Tibial artery (tissue), 4 donors: ENCODE measurements at regions not wholly inside any gene's neighbourhood (a gene's known extent, or its start where the extent isn't known, plus 50 kb on each side); places are given as distances from the start of the nearest gene placed in this dataset.

ENCODE experiments used
- DNase-seq, 2 donors: peaks; one replicate each; pipeline ENCODE4 v3.0.0-alpha.2; 2019
- H3K27ac ChIP-seq, 2 donors: fragments of 200-600 bp; sonication (generic) in 1 of 2; 1 replicate in 1 of 2; 2 replicates in 1 of 2; pipeline ENCODE4 v1.5.1; 2018 to 2019; ENCODE audit warnings: mild to moderate bottlenecking in 1 of 2
- H3K27me3 ChIP-seq, 2 donors: fragments of 200-600 bp; sonication (generic) in 1 of 2; one replicate each; pipeline versions ENCODE4 v1.5.1 to v1.6.0; 2016 to 2019
- H3K36me3 ChIP-seq, 3 donors: fragments of 200-600 bp; sonication (generic) in 2 of 3; one replicate each; pipeline ENCODE4 v1.5.1; 2016 to 2019; ENCODE audit warnings: mild to moderate bottlenecking in 2 of 3
- H3K4me1 ChIP-seq, 4 donors: fragments of 200-600 bp; sonication (generic) in 2 of 4; 1 replicate in 3 of 4; 2 replicates in 1 of 4; pipeline ENCODE4 v1.5.1; 2016 to 2019
- H3K4me3 ChIP-seq, 2 donors: fragments of 200-600 bp; sonication (generic) in 1 of 2; 1 replicate in 1 of 2; 2 replicates in 1 of 2; pipeline ENCODE4 v1.5.1; 2018 to 2019; ENCODE audit warnings: mild to moderate bottlenecking in 2 of 2
- H3K9me3 ChIP-seq, 3 donors: fragments of 200-600 bp; sonication (generic) in 1 of 3; one replicate each; pipeline ENCODE4 v1.5.1; 2016 to 2019
- CTCF ChIP-seq, 2 experiments: fragments of 200-600 bp in 1 of 2; fragments of 450-650 bp in 1 of 2; IDR thresholded peaks; one replicate each; pipeline ENCODE4 v1.5.1; 2017 to 2019; ENCODE audit warnings: antibody characterized with exemption in 2 of 2, mild to moderate bottlenecking in 1 of 2, moderate library complexity in 1 of 2
- intact Hi-C: fragments of 100-400 bp; cut with DNase I; formaldehyde crosslinking; loops from one replicate; pipeline ENCODE4 v1.15.0; 2023; ENCODE audit warnings: low total_unique reads

- DNase-seq = no peak
- intact Hi-C loops = no loop called here
- no peaks in the 10 kb centered on the region for H3K36me3 ChIP-seq
Observed at GRCh38 chr15:101563176-101563796, 73.8 kb upstream of the PCSK6 start.

GRCh38 chr15:101562428-101563059 lies 73.0 kb upstream of the PCSK6 start:
- Histone ChIP-seq H3K9me3 (no peaks in the 10 kb centered on the region), H3K4me1 (no peaks in the 10 kb centered on the region), H3K4me3 (no peak overlapping the region), H3K27me3 (peaks cover 0 to 26% of the 10 kb centered on the region in 2 donors), H3K27ac (no peak overlapping the region), H3K36me3 (no peaks in the 10 kb centered on the region)
- DNase-seq = no peak
- intact Hi-C loops = no loop called here
- TF ChIP-seq CTCF (IDR thresholded peaks at IDR 0.05) = no peak

More at GRCh38 chr15:101563176-101563796, 73.8 kb upstream of the PCSK6 start:
- no peaks in the 10 kb centered on the region for H3K9me3 ChIP-seq
- no peaks in the 10 kb centered on the region for H3K4me1 ChIP-seq
- no peak overlapping the region for H3K4me3 ChIP-seq
- H3K27ac ChIP-seq = no peak overlapping the region
- peaks cover 0 to 26% of the 10 kb centered on the region in 2 donors for H3K27me3 ChIP-seq
- TF ChIP-seq CTCF (IDR thresholded peaks at IDR 0.05) = no peak

GRCh38 chr15:101561584-101561906 lies 72.0 kb upstream of the PCSK6 start:
- no peak for DNase-seq
- no peaks in the 10 kb centered on the region for H3K36me3 ChIP-seq
- peaks cover 0 to 23% of the 10 kb centered on the region in 2 donors for H3K27me3 ChIP-seq
- no peak overlapping the region for H3K27ac ChIP-seq
- intact Hi-C loops = no loop called here
- H3K9me3 ChIP-seq = no peaks in the 10 kb centered on the region
- H3K4me3 ChIP-seq = no peak overlapping the region
- no peaks in the 10 kb centered on the region for H3K4me1 ChIP-seq
- no peak for TF ChIP-seq CTCF (IDR thresholded peaks at IDR 0.05)

- no peaks in the 10 kb centered on the region for H3K4me1 ChIP-seq
- TF ChIP-seq CTCF (IDR thresholded peaks at IDR 0.05) = no peak
- no peak overlapping the region for H3K4me3 ChIP-seq
- H3K9me3 ChIP-seq = no peaks in the 10 kb centered on the region
- H3K27me3 ChIP-seq = peaks cover 0 to 26% of the 10 kb centered on the region in 2 donors
- no peaks in the 10 kb centered on the region for H3K36me3 ChIP-seq
- H3K27ac ChIP-seq = no peak overlapping the region
- intact Hi-C loops = no loop called here
- DNase-seq = no peak
Observed at GRCh38 chr15:101560722-101561583, 71.4 kb upstream of the PCSK6 start.

GRCh38 chr15:101559952-101560351 lies 70.4 kb upstream of the PCSK6 start:
- no peak for DNase-seq
- H3K9me3 ChIP-seq = no peaks in the 10 kb centered on the region
- peaks cover 0 to 20% of the 10 kb centered on the region in 2 donors for H3K27me3 ChIP-seq
- no peak for TF ChIP-seq CTCF (IDR thresholded peaks at IDR 0.05)
- intact Hi-C loops = no loop called here
- no peaks in the 10 kb centered on the region for H3K36me3 ChIP-seq
- no peaks in the 10 kb centered on the region for H3K4me1 ChIP-seq
- no peak overlapping the region for H3K27ac ChIP-seq
- H3K4me3 ChIP-seq = no peak overlapping the region
